NCI-H524 treated with DMSO at 0.1 percent for 48 hours (cell line): ENCODE measurements at regions not wholly inside any gene's neighbourhood (a gene's known extent, or its start where the extent isn't known, plus 50 kb on each side); places are given as distances from the start of the nearest gene placed in this dataset.
"Not testable (repeated sequence)": the region's sequence is repeated elsewhere in the genome, so short reads cannot be mapped to it uniquely, and the experiment has no call there.

Experiments used
- DNase-seq: peaks from one replicate; lab custom pipeline; 2025; lab: John Stamatoyannopoulos, UW

- DNase-seq: no peak
Observed at GRCh38 chr1:187958207-187958606, 1129.5 kb downstream of the PLA2G4A start.

GRCh38 chr1:187959062-187959461, 1130.3 kb downstream of the PLA2G4A start:
- no peak for DNase-seq

- DNase-seq: no peak
Observed at GRCh38 chr1:187960125-187960638, 1131.4 kb downstream of the PLA2G4A start.

DNA sequence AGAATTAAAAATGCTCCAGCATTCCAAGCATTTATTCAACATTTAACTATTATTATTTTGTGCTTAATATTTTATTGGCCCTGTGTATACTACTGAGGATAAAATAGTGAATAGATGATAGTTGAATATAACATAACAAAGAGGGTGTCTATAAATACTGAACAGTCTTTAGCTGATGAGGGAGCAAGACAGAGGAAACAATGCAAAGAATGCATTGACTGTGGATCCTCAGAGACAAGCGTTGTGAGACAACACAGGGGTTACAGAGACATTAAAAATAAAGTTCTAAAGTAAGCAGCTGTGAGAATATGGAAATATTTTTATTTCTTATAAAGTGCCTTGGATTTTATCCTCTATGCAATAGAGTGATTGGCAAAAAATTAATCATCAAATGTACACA, 1133.1 kb downstream of the PLA2G4A start:
- no peak for DNase-seq

DNA sequence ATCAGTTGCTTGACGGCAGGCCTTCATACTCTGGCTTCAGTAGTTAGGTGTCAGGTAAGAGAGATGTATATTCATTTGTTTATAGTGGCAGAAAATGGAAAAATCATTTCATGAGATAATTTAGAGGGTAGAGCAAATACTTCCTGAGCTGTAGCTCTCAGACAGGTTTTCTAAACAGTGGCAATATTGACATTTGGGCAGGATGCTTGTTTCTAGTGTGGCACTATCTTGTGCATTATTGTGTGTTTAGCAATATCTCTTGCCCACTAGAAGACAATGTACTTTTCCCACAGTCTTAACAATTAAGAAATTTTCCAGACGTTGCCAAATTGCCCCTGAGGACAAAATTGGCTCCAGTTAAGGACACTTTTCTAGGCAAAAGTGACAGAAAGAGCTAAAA, 1143.1 kb downstream of the PLA2G4A start:
- DNase-seq: no peak

- DNase-seq: no peak
Observed at GRCh38 chr1:187977298-187977697, 1148.5 kb downstream of the PLA2G4A start.

- peak; percentile 86 for DNase-seq
Observed at GRCh38 chr1:187985145-187985896, 1156.6 kb downstream of the PLA2G4A start.

GRCh38 chr1:187985897-187986654, 1157.3 kb downstream of the PLA2G4A start:
- DNase-seq: no peak

GRCh38 chr1:187987236-187987776, 1158.6 kb downstream of the PLA2G4A start:
- DNase-seq: no peak

DNA sequence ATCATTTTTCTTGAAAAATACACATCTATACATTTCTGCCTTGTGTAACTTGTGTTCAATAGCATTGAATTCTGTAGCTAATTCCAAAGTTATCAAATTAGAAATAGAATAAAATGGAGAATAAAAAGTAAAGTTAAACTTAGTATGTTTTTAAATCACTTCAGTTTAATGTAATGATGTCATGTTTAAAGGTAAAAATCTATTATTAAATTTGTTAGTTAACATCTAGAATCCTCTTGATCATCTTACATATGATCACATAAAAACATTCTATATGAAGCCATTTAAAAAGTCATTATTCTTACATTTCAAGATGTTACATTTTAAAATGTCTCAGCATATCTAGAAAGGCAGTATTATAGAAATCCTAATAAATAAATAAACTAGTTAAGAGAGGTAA, 1163.2 kb downstream of the PLA2G4A start:
- no peak for DNase-seq

DNA sequence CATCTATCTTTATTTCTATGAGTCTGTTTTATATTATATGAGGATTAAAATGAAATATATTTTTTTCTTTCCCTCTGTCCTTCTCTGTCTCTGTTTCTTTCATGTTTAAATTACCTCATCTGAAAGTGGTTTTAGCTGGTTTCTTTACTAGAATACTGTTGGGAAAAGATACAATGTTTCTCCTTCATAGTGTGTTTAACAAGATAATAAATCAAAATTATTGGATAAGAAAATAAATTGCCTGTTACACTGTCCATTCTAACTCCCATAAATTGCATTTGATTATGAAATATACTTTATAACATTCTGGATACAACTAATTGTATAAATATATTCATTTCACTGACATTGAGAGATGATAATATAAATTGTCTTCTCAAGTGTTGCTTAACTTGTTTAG, 1168.0 kb downstream of the PLA2G4A start:
- DNase-seq: no peak

GRCh38 chr1:187999973-188000372, 1171.2 kb downstream of the PLA2G4A start:
- peak; percentile 5 for DNase-seq

GRCh38 chr1:188003687-188004086, 1174.9 kb downstream of the PLA2G4A start:
- DNase-seq: not testable (repeated sequence)

DNA sequence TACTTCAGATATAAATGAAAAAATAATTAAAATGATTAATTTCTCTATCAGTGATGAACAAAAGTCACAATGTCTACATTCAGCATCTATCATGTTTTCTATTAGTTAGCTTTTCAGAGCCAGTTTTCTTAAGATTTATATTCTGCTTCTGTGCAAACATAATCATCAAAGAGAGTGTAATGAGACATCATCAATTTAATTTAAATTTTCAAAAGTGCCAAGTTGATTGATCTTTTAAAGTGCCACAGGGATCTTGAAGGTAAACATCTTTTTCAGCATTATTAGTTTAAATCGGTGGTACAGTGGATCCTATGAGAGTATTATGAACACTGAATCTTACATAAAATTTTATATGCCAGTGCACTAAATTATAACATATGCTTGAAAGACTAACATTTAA, 1176.1 kb downstream of the PLA2G4A start:
- no peak for DNase-seq

GRCh38 chr1:188006354-188006753, 1177.6 kb downstream of the PLA2G4A start:
- DNase-seq: no peak

GRCh38 chr1:188013222-188013849, 1184.6 kb downstream of the PLA2G4A start:
- not testable (repeated sequence) for DNase-seq

- no peak for DNase-seq
Observed at GRCh38 chr1:188017921-188018320, 1189.2 kb downstream of the PLA2G4A start.

DNA sequence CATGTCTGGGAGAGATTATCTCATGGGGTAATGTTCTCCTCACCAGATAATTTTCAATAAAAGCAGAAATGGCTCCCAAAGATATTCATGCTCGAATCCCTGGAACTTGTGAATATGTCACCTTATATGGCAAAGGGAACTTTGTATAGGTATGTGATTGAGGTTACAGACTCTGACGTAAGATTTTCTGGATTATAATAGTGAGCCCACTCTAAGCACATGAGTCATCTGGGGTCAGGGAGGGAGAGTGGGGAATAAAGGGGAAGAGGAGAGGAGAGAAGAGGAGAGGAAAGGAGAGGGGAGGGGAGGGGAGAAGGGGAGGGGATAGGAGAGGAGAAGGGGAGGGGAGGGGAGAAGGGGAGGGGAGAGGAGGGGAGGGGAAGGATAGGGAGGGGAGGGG, 1193.9 kb downstream of the PLA2G4A start:
- DNase-seq: no peak

DNA sequence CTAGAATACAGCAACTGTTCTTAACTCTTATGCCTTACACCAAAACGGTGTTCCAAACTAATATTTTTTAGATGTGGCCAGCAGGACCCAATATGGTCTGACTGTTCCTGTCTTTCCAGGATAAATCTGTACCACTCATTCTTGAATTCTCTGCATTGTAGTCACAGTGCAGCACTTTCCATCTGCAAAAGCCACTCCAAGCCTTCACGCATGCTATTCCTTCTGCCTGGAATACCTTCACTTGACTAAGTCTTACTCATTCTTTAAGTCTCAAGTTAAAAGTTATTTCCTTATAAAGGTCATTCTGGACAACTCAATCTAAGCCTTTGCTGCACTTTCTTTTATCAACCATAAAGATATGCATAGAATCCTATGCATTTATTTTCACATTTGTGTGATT, 1194.5 kb downstream of the PLA2G4A start:
- DNase-seq: no peak

DNA sequence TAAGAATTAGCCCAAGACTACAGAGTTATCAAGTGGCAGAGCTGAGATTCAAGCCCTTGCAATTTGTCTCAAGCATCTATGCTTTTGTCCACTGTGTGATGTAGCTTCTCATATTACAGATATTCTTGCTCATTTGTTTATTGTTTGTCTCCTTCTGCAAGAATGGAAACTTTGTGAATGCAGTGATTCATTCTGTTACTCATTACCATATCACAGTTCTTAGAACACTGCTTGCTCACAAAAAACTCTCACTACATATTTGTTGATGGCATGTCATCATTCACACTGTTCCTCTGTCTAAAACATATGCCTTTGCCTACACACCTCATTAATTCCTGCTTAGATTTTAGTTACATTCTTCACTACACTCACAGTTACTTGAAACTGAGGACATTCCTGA, 1198.9 kb downstream of the PLA2G4A start:
- no peak for DNase-seq

DNA sequence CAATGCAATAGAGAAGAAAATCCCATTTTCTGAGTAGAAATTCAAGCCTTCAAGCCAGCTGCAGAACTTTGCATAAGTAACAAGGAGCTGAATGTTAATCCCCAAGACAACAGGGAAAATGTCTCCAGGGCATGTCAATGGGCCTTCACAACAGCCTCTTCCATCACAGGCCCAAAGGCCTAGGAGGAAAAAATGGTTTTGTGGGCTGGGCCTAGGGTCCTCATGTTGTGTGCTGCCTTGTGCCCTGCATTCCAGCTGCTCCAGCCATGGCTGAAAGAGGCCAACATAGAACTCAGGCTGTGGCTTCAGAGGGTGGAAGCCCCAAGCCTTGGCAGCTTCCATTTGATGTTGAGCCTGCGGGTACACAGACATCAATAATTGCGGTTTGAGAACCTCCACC, 1208.8 kb downstream of the PLA2G4A start:
- DNase-seq: not testable (repeated sequence)

DNA sequence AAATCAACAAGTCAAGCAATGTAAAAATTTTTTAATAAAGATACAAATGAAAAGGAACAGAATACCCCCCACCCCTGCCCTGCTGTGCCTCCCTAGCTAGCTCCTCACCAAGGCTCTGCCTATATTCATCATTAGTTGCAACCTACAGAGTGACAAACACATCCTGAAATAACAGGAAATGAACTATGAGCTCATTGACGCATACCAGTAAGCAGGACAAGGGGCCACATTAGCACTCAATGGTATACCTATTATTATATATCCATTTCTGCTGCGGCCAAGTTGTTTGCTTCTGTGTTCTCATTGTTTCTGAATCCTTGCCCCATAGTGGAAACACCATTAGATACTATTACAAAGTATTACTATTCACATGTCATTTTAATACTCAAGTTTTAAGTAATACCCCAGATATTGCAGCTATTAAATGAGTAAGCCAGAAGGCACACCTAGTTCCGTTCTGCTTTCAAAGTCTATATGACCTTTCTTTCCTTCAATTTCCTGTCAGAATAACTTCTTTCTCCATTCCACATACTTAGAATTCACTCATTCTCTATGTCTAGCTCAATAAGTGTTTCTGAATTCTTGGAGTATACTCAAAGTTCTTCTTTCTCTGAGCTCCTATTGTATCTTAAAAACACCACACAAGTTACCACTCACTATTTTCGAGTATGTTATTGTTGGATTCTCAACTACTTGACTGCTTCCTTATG, 1214.9 kb downstream of the PLA2G4A start:
- DNase-seq: no peak
